NCI-H1105 (cell line): ENCODE measurements at regions not wholly inside any gene's neighbourhood (a gene's known extent, or its start where the extent isn't known, plus 50 kb on each side); places are given as distances from the start of the nearest gene placed in this dataset.
"Not testable (repeated sequence)": the region's sequence is repeated elsewhere in the genome, so short reads cannot be mapped to it uniquely, and the experiment has no call there.

Source experiments
- DNase-seq: peaks from one replicate; lab custom pipeline; 2025; lab: John Stamatoyannopoulos, UW

DNA sequence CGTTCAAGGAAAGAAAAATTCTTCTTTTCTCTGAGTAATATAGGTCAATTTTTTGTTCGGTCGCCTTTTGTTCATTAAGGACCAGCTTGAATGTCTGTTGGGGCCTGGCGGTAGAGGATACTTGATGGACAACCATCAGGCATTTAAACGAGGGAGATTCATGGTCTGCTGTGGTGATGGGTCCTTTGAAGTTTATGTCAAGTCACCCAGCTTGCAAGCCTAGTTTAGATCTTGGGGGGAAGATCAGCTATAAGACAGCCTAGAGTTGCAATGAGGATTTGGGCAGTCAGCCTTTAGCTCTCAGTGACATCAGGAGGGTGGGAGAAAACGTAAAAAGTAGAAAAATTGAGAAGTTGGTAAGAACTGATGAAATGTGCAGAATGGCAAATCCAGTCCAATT lies 80.2 kb upstream of the SPRY4 start:
- DNase-seq, result no peak

GRCh38 chr5:142404046-142404477 lies 79.2 kb upstream of the SPRY4 start:
- DNase-seq, result no peak

GRCh38 chr5:142403583-142403982 lies 78.8 kb upstream of the SPRY4 start:
- DNase-seq, result no peak

- no peak for DNase-seq
Measured at GRCh38 chr5:142402752-142403318, 78.0 kb upstream of the SPRY4 start.

DNA sequence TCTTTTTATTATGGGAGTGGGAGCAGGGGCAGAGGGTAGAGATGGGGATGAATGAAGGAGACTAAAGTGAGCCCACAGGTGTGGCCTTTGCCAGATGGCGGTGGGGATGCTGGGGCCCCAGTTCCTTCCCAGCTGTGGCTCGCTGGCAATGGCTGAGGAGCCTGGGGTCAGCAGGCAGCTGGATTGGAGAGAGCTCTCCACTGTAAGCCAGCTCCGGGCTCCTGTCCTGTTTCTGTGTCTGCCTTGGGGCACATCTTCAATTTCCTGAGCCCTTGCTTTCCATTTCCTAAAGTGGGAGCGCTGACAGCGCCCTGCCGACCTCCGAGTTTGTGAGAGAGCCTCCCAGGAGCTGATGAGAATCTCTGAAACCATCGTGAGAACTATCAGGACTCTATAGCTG lies 75.6 kb upstream of the SPRY4 start:
- no peak for DNase-seq

DNA sequence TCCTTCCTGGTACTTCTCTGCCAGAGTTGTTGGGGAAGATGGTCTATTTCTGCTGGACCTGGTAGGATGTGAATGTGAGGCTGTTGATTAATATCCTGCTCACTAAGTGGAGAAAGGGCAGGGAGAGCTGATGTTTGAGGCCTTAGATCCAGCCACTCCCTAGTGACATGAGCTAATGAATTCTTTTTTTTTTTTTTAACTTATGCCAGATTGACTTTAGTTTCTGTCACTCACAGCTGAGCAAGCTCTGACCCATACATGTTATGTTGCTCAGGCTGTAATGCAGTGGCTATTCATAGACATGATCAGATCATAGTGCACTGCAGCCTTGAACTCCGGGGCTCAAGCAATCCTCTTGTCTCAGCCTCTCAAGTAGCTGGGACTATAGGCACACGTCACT lies 75.1 kb upstream of the SPRY4 start:
- no peak for DNase-seq

GRCh38 chr5:142398730-142399055 lies 73.9 kb upstream of the SPRY4 start:
- no peak for DNase-seq

DNA sequence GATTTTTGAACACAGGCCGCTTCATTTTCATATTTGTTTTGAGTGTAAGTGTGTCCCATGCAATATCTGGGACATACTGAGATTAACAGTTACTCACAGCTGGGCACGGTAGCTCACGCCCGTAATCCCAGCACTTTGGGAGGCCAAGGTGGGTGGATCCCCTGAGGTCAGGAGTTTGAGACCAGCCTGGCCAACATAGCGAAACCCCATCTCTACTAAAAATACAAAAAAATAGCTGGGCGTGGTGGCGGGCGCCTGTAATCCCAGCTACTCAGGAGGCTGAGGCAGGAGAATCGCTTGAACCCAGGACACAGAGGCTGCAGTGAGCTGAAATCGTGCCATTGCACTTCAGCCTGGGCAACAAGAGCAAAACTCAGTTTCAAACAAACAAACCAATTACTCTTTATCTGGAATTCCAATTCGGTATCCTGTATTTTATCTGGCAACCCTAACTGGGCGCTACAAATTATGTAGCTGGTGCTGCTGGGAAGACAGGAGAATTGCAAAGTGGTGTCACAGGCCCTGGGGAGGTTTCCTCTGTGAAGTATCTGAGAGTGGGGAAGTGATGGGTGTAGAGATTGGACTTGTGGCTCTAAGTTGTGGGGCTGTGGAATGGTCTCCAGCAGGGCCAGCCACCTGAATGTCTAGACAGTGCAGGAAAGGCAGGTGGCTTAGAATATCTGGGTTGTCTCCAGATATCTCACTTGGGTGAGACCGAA lies 73.3 kb upstream of the SPRY4 start:
- DNase-seq, result not testable (repeated sequence)

GRCh38 chr5:142397178-142397577 lies 72.4 kb upstream of the SPRY4 start:
- no peak for DNase-seq

- no peak for DNase-seq
Measured at GRCh38 chr5:142396436-142397038, 71.7 kb upstream of the SPRY4 start.

DNA sequence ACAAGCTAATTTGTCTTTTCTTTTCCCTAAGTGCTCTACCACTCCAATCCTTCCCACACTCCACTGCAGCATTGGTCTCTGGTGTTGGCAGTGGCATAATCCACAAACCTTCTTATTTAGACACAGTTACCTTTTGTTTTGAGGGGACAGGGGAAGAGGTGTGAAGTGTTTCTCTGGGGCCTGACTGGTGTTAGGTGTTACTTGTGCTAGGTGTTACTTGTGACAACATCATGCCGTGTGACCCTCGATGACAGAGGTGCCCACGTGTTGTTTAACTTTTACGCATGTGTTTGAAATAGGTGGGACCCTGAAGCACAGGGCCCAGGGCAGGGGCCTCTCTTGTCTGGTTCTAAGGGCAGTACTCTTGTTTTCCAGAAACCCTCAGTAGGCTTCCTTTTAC lies 70.5 kb upstream of the SPRY4 start:
- no peak for DNase-seq

DNA sequence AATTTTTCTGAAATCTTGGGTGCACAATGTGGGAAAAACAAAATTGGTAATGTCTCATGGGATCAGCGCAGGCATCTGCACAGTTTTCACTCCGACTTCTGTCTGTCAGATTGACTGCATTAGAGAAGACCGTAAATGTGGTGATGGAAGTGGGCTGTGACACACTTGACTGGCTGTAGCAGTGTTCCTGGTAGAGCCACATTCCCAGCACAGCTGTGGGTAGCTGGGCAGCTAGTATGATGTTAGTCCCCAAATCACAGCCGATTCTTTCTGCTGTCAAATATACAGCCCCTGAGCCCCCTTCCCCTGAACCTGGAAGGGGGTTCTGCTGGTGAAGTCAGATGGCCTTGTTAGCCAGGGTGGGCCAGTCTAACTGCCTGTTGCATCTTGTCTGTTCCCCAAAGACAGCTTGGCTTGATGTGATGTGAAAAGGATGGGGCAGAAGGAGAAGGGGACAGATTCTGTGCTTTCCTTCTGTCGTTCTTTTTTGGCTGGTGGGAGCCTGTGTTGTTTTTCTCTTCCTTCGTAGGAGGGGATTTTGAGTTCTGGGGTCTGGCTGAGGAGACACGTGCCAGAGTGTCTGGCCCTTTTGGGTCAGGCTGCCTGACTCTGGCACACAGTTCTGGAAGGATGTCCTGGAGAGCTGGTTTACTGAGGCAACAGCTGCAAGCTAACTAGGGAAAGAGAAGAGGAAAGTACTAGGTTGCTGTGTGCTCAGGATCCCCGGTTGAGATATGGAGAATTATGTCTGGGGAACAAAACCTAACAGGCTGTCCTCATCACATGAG lies 66.4 kb upstream of the SPRY4 start:
- DNase-seq, result no peak

GRCh38 chr5:142390334-142390733 lies 65.5 kb upstream of the SPRY4 start:
- no peak for DNase-seq

DNA sequence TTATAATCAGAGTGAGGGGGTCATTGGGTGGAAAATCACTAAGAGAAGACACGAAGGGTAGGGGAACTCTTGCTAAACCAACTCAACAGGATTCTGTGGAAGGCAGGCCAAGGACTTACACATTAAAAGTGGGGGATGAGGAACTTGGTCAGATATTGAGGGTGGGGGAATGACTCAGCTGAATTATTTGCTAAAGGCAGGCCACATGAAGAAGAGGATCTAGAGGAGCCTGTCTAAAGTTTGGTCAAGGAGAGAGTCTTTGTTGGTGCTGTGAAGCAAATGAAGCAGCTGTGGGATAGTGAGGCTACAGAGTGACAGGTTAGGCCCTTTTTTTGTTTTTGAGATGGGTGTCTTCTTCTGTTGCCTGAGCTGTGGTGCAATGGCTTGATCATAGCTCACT lies 63.9 kb upstream of the SPRY4 start:
- no peak for DNase-seq

- DNase-seq, result no peak
Measured at GRCh38 chr5:142387024-142387682, 62.3 kb upstream of the SPRY4 start.

- no peak for DNase-seq
Measured at GRCh38 chr5:142386137-142387023, 61.6 kb upstream of the SPRY4 start.

DNA sequence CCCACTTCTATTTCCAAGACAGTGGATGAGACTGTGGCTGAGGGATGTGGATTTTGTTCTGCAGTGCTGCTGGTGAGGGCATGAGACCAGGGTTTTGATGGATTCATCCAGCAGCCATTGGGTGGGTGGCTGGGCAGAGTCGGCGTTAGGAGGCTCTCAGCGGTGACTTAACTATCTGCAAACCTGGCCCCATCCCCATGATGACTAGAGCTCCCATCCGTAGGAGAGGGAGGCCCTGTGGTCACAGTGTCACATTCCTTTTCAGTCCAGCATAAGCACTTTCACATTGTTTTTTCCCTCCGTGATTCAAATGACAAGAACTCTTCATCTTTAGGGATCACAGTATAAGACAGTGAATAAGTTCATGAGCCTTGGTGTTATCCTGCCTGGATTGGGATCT lies 60.4 kb upstream of the SPRY4 start:
- no peak for DNase-seq

GRCh38 chr5:142384014-142384413 lies 59.2 kb upstream of the SPRY4 start:
- DNase-seq, result no peak

DNA sequence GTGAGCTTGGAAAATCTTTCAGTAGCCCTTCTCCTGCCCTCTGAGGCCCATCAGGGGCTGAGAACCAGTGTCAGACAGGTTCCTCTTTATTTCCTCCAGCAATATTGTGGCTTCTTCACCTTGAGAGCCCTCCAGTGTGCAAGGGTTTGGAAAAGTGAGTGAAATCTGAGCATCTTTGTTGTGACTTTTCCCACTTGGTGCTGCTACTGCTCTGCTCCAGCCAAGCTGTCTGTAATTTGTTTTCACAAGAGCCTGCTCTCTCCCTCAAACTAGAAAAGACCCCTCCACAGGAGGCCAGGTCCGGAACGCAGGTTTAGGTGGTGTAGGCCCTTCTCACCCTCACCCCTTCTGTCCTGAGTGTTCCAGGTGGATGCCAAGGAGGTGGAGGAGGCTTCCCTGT lies 57.4 kb upstream of the SPRY4 start:
- no peak for DNase-seq

DNA sequence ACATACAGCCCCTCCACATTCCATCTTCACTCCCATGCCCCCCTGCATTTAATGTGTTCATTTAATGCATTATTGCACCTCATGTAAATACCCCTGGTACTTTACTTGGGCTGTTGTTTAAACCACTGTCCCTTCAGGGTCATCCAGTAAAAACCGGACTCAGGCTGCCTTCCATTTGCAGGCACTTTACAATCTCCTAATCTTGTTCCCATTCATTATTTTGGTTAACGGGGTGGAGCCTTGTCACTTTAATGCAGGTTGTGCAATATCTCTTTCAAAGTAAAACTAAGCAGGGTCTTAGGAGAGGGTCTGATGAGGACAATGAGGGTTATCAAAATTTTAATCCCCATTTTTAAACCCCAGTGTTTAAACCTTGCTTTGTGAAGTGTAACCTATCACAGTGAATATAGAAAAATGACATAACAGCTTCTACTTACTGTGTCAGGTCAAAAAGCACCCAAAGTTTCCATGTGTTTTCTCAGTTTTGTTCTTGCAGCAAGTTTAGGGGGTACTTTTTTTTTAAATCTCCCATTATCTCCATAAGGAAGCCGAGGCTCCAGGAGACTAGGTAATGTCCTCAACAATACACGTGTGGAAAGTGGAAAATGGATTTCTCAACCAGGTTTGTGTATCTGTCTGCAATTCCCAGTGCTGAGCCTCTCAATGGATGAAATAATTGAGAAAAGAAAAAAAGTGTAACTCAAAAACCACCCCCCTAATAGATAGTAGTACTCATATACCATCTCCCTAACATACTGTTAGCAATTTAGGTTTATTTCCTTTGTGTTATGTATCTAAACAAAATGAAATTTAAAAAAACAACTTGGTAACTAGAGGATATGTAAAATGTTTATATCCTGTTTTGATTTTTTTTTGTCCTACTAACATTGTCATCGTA lies 54.2 kb upstream of the SPRY4 start:
- DNase-seq, result no peak
